ENCODE measurements at regions not wholly inside any gene's neighbourhood (a gene's known extent, or its start where the extent isn't known, plus 50 kb on each side); places are given as distances from the start of the nearest gene placed in this dataset.

- no peaks in the 10 kb centered on the region for H3K9me3 ChIP-seq
- no peaks in the 10 kb centered on the region for H3K27me3 ChIP-seq
- no peaks in the 10 kb centered on the region for H3K4me1 ChIP-seq (ENCODE audit: control insufficient read depth in 1 of 2, insufficient read depth in 1 of 2, low read depth in 1 of 2, low read length in 1 of 2)
- no peaks in the 10 kb centered on the region for H3K36me3 ChIP-seq
- H3K4me3 ChIP-seq (ENCODE audit: low read depth in 1 of 2, low read length in 1 of 2): no peak overlapping the region
- TF ChIP-seq, protein P1, sequence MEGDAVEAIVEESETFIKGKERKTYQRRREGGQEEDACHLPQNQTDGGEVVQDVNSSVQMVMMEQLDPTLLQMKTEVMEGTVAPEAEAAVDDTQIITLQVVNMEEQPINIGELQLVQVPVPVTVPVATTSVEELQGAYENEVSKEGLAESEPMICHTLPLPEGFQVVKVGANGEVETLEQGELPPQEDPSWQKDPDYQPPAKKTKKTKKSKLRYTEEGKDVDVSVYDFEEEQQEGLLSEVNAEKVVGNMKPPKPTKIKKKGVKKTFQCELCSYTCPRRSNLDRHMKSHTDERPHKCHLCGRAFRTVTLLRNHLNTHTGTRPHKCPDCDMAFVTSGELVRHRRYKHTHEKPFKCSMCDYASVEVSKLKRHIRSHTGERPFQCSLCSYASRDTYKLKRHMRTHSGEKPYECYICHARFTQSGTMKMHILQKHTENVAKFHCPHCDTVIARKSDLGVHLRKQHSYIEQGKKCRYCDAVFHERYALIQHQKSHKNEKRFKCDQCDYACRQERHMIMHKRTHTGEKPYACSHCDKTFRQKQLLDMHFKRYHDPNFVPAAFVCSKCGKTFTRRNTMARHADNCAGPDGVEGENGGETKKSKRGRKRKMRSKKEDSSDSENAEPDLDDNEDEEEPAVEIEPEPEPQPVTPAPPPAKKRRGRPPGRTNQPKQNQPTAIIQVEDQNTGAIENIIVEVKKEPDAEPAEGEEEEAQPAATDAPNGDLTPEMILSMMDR (IDR thresholded peaks at IDR 0.05): no peak
- H3K27ac ChIP-seq: no peak overlapping the region
Observed at GRCh38 chr7:41145656-41146055, 557.2 kb downstream of the INHBA start.

GRCh38 chr7:41142904-41143473 is 559.9 kb downstream of the INHBA start:
- TF ChIP-seq, protein P1 (IDR thresholded peaks at IDR 0.05): no peak
- Histone ChIP-seq H3K27me3 (no peaks in the 10 kb centered on the region), H3K9me3 (no peaks in the 10 kb centered on the region), H3K36me3 (no peaks in the 10 kb centered on the region), H3K4me1 (ENCODE audit: control insufficient read depth in 1 of 2, insufficient read depth in 1 of 2, low read depth in 1 of 2, low read length in 1 of 2) (no peaks in the 10 kb centered on the region), H3K27ac (no peak overlapping the region), H3K4me3 (ENCODE audit: low read depth in 1 of 2, low read length in 1 of 2) (no peak overlapping the region)

GRCh38 chr7:41139789-41140188 is 563.1 kb downstream of the INHBA start:
- Histone ChIP-seq H3K9me3 (no peaks in the 10 kb centered on the region), H3K27me3 (no peaks in the 10 kb centered on the region), H3K36me3 (no peaks in the 10 kb centered on the region), H3K4me3 (ENCODE audit: low read depth in 1 of 2, low read length in 1 of 2) (no peak overlapping the region), H3K4me1 (ENCODE audit: control insufficient read depth in 1 of 2, insufficient read depth in 1 of 2, low read depth in 1 of 2, low read length in 1 of 2) (peaks cover 3 to 10% of the 10 kb centered on the region in 2 experiments), H3K27ac (no peak overlapping the region)
- TF ChIP-seq, protein P1 (IDR thresholded peaks at IDR 0.05): no peak

DNA sequence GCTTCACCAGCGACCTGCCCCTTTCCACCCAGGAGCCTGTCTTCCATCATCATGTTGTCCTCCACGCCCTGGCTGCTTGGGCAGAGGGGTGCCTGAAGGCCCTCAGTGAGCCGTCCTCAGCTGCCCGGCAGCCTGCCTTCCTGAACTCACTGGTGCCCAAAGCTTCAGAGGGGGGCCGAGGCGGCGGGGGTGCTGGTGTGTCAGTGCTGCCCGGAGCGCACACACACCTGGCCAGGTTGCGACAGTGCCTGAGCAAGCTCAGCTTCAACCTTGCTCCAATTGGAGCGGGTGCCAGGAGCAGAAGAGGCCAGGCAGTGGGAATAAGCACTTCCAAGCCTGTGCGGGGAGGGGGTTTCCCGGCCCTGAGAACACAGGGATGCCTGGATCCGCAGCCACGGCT is 566.3 kb downstream of the INHBA start:
- no peaks in the 10 kb centered on the region for H3K9me3 ChIP-seq
- H3K27me3 ChIP-seq: no peaks in the 10 kb centered on the region
- H3K27ac ChIP-seq: no peak overlapping the region
- H3K36me3 ChIP-seq: no peaks in the 10 kb centered on the region
- H3K4me3 ChIP-seq (ENCODE audit: low read depth in 1 of 2, low read length in 1 of 2): no peak overlapping the region
- TF ChIP-seq, protein P1 (IDR thresholded peaks at IDR 0.05): no peak
- H3K4me1 ChIP-seq (ENCODE audit: control insufficient read depth in 1 of 2, insufficient read depth in 1 of 2, low read depth in 1 of 2, low read length in 1 of 2): peaks cover 29 to 34% of the 10 kb centered on the region in 2 experiments

DNA sequence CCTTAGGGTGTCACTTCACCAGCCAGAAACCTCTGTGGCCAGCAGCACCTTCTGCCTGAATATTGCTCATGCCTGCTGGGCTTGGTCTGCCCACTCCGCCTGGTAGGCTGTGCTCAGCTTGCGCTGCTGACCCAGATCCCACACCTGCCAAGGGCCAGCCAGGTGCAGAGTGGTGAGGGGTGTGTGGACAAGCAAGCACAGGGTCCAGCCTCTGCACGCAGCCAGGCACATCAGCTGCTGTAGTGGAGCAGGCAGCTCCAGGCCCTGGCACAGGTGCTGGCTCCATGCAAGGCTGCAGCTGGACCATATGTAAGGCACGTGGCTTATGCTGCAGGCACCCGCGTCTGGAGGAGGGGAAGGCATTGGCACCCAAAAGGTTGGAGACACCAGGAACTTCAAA is 567.4 kb downstream of the INHBA start:
- no peaks in the 10 kb centered on the region for H3K9me3 ChIP-seq
- TF ChIP-seq, protein P1 (IDR thresholded peaks at IDR 0.05): no peak
- H3K27ac ChIP-seq: no peak overlapping the region
- H3K4me1 ChIP-seq (ENCODE audit: control insufficient read depth in 1 of 2, insufficient read depth in 1 of 2, low read depth in 1 of 2, low read length in 1 of 2): peaks cover 29 to 36% of the 10 kb centered on the region in 2 experiments
- no peak overlapping the region for H3K4me3 ChIP-seq (ENCODE audit: low read depth in 1 of 2, low read length in 1 of 2)
- H3K27me3 ChIP-seq: no peaks in the 10 kb centered on the region
- H3K36me3 ChIP-seq: no peaks in the 10 kb centered on the region
